Parathyroid adenoma (tissue), 2 donors: ENCODE measurements at regions not wholly inside any gene's neighbourhood (a gene's known extent, or its start where the extent isn't known, plus 50 kb on each side); places are given as distances from the start of the nearest gene placed in this dataset.

ENCODE experiments used
- H2AFZ ChIP-seq: fragments of 300-600 bp; sonication (generic); one replicate; pipeline ENCODE4 v1.7.0; 2017; ENCODE audit warnings: antibody characterized with exemption, mild to moderate bottlenecking
- H3K27ac ChIP-seq: fragments of 300-600 bp; sonication (generic); one replicate; pipeline ENCODE4 v1.7.0; 2017
- H3K27me3 ChIP-seq: fragments of 300-600 bp; sonication (generic); one replicate; pipeline ENCODE4 v1.7.0; 2017; ENCODE audit warnings: low read length; ENCODE audit not compliant: control insufficient read depth, insufficient read depth
- H3K36me3 ChIP-seq: fragments of 300-600 bp; sonication (generic); one replicate; pipeline ENCODE4 v1.7.0; 2017; ENCODE audit warnings: low read length; ENCODE audit not compliant: control insufficient read depth, insufficient read depth
- H3K4me1 ChIP-seq: fragments of 300-600 bp; sonication (generic); one replicate; pipeline ENCODE4 v1.7.0; 2017; ENCODE audit warnings: control low read depth
- H3K4me2 ChIP-seq: fragments of 300-600 bp; sonication (generic); one replicate; pipeline ENCODE4 v1.7.0; 2017; ENCODE audit warnings: low read length
- H3K4me3 ChIP-seq: fragments of 300-600 bp; sonication (generic); one replicate; pipeline ENCODE4 v1.7.0; 2017; ENCODE audit warnings: low read depth, low read length
- H3K79me2 ChIP-seq: fragments of 300-600 bp; sonication (generic); one replicate; pipeline ENCODE4 v1.7.0; 2017; ENCODE audit warnings: control low read depth
- H3K9ac ChIP-seq: fragments of 300-600 bp; sonication (generic); one replicate; pipeline ENCODE4 v1.7.0; 2017; ENCODE audit warnings: mild to moderate bottlenecking
- H3K9me3 ChIP-seq: fragments of 300-600 bp; sonication (generic); one replicate; pipeline ENCODE4 v1.7.0; 2017; ENCODE audit warnings: low read length; ENCODE audit not compliant: control insufficient read depth
- TF ChIP-seq, protein P1 (sequence below): fragments of 300-600 bp; sonication (generic); IDR thresholded peaks from one replicate; pipeline ENCODE4 v1.7.0; 2017; ENCODE audit warnings: antibody characterized with exemption, mild to moderate bottlenecking
- donor health status: primary hyperparathyroidism.

DNA sequence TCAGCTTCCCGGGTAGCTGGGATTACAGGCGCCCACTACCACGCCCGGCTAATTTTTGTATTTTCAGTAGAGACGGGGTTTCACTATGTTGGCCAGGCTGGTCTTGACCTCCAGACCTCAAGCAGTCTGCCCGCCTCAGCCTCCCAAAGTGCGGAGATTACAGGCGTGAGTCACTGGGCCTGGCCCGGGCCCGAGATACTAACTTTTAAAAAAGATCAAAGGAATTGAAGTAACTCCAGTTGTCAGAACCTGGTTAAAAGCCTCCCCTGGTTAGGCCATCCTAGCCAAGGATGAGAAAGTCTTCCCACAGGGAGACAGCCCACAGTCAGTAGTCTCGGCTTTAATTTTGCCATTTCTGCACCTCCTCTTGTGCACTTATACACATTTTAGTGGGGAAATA, 212.3 kb upstream of the MCTP2 start:
- H3K27me3 ChIP-seq = no peaks in the 10 kb centered on the region
- H3K9ac ChIP-seq = no peak overlapping the region
- no peaks in the 10 kb centered on the region for H3K79me2 ChIP-seq
- H3K9me3 ChIP-seq = no peaks in the 10 kb centered on the region
- H3K4me3 ChIP-seq = no peak overlapping the region
- H3K4me1 ChIP-seq = no peaks in the 10 kb centered on the region
- H2AFZ ChIP-seq = no peak overlapping the region
- no peaks in the 10 kb centered on the region for H3K36me3 ChIP-seq
- TF ChIP-seq, protein P1, sequence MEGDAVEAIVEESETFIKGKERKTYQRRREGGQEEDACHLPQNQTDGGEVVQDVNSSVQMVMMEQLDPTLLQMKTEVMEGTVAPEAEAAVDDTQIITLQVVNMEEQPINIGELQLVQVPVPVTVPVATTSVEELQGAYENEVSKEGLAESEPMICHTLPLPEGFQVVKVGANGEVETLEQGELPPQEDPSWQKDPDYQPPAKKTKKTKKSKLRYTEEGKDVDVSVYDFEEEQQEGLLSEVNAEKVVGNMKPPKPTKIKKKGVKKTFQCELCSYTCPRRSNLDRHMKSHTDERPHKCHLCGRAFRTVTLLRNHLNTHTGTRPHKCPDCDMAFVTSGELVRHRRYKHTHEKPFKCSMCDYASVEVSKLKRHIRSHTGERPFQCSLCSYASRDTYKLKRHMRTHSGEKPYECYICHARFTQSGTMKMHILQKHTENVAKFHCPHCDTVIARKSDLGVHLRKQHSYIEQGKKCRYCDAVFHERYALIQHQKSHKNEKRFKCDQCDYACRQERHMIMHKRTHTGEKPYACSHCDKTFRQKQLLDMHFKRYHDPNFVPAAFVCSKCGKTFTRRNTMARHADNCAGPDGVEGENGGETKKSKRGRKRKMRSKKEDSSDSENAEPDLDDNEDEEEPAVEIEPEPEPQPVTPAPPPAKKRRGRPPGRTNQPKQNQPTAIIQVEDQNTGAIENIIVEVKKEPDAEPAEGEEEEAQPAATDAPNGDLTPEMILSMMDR = no peak
- H3K27ac ChIP-seq = no peak overlapping the region
- no peak overlapping the region for H3K4me2 ChIP-seq

DNA sequence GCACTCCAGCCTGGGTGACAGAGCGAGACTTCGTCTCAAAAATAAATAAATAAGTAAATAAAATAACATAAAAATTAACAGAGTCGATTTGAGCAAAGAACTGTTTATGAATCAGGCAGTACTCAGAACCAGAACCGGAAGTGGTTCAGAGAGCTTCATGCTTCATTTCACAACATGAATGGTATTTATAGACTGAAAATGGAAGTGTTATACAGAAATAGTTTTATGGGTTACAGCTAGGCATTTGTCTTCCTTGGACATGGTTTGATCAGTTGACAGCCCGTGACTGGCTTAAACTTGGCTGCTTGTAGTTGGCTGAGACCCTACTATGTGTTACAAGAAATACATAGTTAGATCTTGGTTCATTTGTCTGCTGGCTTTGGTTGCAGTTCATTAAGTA, 216.0 kb upstream of the MCTP2 start:
- Histone ChIP-seq H2AFZ (no peak overlapping the region), H3K27me3 (no peaks in the 10 kb centered on the region), H3K4me3 (no peak overlapping the region), H3K9ac (no peak overlapping the region), H3K27ac (no peak overlapping the region), H3K79me2 (no peaks in the 10 kb centered on the region), H3K36me3 (no peaks in the 10 kb centered on the region), H3K4me1 (no peaks in the 10 kb centered on the region), H3K9me3 (no peaks in the 10 kb centered on the region), H3K4me2 (no peak overlapping the region)
- TF ChIP-seq, protein P1 = no peak

DNA sequence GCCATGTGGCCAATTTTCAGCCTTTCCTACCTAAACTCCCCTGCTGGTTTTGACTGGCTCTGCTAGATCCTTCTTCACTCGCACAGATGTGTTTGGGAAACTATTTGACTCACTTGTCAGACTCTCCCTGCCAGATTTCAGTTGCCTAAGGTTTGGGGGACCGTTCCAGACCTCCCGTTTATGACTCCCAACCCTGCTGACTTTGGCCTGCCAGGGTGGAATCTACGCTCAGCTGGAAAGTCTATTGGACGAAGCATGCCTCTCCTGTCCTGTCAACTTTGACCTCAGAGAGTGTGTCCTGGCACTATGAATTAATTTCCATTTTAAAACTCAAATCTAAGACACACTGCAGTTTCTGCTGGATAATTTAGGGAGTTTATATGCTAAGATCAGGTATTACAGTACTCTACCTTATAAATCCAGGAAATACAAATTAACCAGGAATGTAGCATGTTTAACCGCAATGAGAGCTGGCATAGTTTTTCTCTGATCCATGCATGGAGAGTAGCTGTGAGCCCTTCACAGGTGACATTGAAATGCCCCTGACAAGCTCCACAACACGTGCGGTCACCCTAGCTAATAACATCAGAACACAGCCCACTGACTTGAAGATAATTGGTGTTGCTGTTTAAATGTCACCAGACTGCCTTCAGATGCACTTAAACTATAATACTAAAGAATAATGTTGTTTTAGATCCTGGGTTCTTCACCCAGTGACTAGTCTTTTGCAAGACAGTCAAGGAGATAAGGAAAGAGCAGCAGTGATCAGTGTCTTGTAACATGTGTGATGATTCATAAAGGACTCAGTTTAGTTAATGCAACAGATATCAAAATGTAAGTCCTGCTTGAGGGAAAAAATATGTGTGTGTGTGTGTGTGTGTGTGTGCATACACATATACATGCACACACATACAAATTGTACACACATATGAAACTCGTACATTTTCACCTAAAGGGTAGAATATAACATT, 223.0 kb upstream of the MCTP2 start:
- H3K79me2 ChIP-seq = no peaks in the 10 kb centered on the region
- TF ChIP-seq, protein P1 = no peak
- H3K9ac ChIP-seq = no peak overlapping the region
- no peaks in the 10 kb centered on the region for H3K27me3 ChIP-seq
- H3K27ac ChIP-seq = no peak overlapping the region
- H3K4me2 ChIP-seq = no peak overlapping the region
- H3K9me3 ChIP-seq = no peaks in the 10 kb centered on the region
- no peak overlapping the region for H2AFZ ChIP-seq
- no peak overlapping the region for H3K4me3 ChIP-seq
- no peaks in the 10 kb centered on the region for H3K36me3 ChIP-seq
- H3K4me1 ChIP-seq = no peaks in the 10 kb centered on the region

DNA sequence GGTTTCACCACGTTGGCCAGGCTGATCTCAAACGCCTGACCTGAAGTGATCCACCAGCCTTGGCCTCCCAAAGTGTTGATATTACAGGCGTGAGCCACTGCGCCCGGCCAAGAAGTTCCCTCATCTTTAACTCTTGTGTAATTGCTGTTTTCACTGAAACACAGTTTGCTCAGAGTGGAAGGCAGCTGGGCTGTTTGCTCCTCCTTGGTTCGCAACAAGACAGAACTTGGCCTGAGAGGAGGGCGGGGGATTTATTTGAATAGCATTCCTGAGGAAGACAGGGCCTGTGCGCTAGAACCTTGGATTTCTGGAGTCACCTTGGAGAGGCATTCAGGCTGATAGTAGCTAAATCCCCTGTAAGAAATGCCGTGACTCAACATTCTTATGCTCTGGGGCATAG, 226.7 kb upstream of the MCTP2 start:
- Histone ChIP-seq H3K4me3 (no peak overlapping the region), H3K4me2 (no peak overlapping the region), H3K9ac (no peak overlapping the region), H3K9me3 (no peaks in the 10 kb centered on the region), H3K36me3 (no peaks in the 10 kb centered on the region), H3K27ac (no peak overlapping the region), H3K27me3 (no peaks in the 10 kb centered on the region), H3K4me1 (no peaks in the 10 kb centered on the region), H3K79me2 (no peaks in the 10 kb centered on the region), H2AFZ (no peak overlapping the region)
- TF ChIP-seq, protein P1 = no peak

DNA sequence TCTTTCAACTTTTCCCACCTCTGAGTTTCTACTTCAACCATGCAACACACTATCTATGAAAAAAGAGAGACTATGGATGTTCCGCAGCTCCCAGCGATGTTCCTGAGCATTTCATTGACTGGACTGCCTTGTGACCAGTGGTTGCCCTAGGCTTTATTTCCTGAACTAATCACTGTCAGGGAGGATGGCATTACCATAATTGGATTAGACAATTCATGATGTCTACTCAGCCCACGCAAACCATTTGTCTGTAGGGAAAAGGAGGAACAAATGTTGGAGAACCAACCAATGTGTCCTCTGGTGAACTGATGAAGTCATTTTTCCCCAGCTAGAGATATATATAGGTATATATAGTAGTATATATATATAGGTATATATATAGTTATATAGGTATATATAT, 229.3 kb upstream of the MCTP2 start:
- Histone ChIP-seq H3K4me2 (no peak overlapping the region), H3K27ac (no peak overlapping the region), H3K4me1 (no peaks in the 10 kb centered on the region), H3K36me3 (no peaks in the 10 kb centered on the region), H3K79me2 (no peaks in the 10 kb centered on the region), H2AFZ (no peak overlapping the region), H3K4me3 (no peak overlapping the region), H3K27me3 (no peaks in the 10 kb centered on the region), H3K9ac (no peak overlapping the region), H3K9me3 (no peaks in the 10 kb centered on the region)
- TF ChIP-seq, protein P1 = no peak
